ENCODE measurements at regions not wholly inside any gene's neighbourhood (a gene's known extent, or its start where the extent isn't known, plus 50 kb on each side); places are given as distances from the start of the nearest gene placed in this dataset.

DNA sequence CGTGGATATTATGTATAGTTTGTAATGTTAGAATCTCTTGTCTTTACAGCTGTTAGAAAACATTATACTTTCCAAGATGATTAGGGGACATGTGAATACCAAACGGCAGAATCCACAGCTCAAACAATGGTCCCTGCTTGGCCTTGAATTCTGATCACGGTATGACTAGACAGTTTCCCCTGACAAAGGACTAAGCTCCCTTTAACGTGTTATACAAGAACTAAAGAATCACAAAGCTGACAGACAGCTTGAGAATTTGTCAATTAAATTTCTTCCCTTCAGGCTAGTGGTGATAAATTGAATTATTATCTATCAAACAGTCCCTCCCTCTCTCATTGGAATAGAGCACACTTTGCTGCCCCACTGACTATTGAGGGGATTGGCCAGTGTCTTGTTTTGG is 359.2 kb upstream of the ID2 start:
- no peaks in the 10 kb centered on the region for H3K36me3 Mint-ChIP-seq
- no peak overlapping the region for H3K4me3 Mint-ChIP-seq
- H3K27me3 Mint-ChIP-seq = peaks cover 3% of the 10 kb centered on the region
- H3K9me3 Mint-ChIP-seq = no peaks in the 10 kb centered on the region
- no peak for TF ChIP-seq CTCF (conservative IDR thresholded peaks at IDR 0.05)
- peaks cover 12% of the 10 kb centered on the region for H3K4me1 Mint-ChIP-seq (ENCODE audit: unreplicated experiment)
- DNase-seq (ENCODE audit: extremely low spot score, unreplicated experiment) = no peak
- no peak overlapping the region for H3K27ac Mint-ChIP-seq

DNA sequence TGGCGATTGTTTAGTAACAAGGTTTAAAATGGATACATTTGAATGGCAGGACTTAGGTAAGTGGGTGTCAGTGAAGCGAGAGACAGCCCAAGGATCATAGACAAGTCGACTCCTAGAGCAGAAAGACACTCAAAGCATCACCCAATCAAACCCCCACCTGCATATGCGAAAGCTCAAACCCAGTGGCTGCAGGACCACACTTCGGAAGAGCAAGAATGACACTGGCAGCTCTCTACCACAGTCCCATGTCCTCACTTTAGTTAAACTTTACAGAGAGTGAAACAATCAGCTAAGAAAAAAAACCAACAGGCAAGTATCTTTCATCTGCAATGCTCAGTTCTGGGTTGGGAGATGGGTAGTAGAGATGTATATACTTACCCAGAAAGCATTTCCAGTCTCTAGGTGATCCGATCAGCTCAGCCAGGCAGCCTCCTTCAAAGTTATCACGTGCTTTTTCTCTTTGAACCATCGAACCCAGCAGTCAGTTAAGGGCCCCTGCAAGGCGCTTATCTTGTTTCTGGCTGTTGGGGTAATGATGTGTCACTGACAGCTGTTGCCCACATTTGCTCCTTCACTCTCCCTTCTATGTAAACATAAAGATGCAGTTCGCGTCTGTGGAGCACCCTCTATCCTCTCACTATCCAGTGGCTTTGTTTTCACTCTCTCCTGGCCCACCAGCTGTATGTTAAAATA is 357.5 kb upstream of the ID2 start:
- H3K27ac Mint-ChIP-seq = no peak overlapping the region
- TF ChIP-seq CTCF (conservative IDR thresholded peaks at IDR 0.05) = no peak
- no peaks in the 10 kb centered on the region for H3K36me3 Mint-ChIP-seq
- peaks cover 3% of the 10 kb centered on the region for H3K27me3 Mint-ChIP-seq
- H3K9me3 Mint-ChIP-seq = no peaks in the 10 kb centered on the region
- peak overlapping the region; percentile 37 for H3K4me3 Mint-ChIP-seq
- no peak for DNase-seq (ENCODE audit: extremely low spot score, unreplicated experiment)
- peaks cover 12% of the 10 kb centered on the region for H3K4me1 Mint-ChIP-seq (ENCODE audit: unreplicated experiment)

DNA sequence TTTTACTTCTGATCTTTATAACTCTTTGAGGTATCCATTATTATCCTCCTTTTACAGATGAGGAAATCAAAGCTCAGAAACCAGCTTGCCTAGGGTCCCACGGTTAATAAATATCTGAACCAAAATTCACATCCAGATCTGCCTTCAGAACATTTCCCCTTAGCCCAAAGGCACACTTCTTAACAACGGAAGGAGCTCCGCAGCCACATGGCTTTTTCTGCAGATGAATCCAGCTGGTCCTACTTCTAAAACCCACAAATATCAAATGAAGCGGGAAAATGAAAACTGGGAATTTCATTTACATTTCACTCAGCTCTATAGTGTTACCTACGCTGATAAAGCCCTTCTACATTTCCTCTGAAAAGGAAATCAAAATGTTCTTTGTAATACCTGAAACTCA is 357.0 kb upstream of the ID2 start:
- no peak for DNase-seq (ENCODE audit: extremely low spot score, unreplicated experiment)
- Mint-ChIP-seq H3K9me3 (no peaks in the 10 kb centered on the region), H3K27me3 (peaks cover 3% of the 10 kb centered on the region), H3K36me3 (no peaks in the 10 kb centered on the region), H3K4me3 (no peak overlapping the region), H3K27ac (no peak overlapping the region), H3K4me1 (ENCODE audit: unreplicated experiment) (peaks cover 16% of the 10 kb centered on the region)
- no peak for TF ChIP-seq CTCF (conservative IDR thresholded peaks at IDR 0.05)

GRCh38 chr2:8327371-8328100 is 354.3 kb upstream of the ID2 start:
- H3K4me1 Mint-ChIP-seq (ENCODE audit: unreplicated experiment) = peaks cover 21% of the 10 kb centered on the region
- H3K4me3 Mint-ChIP-seq = no peak overlapping the region
- no peak for DNase-seq (ENCODE audit: extremely low spot score, unreplicated experiment)
- no peaks in the 10 kb centered on the region for H3K36me3 Mint-ChIP-seq
- TF ChIP-seq CTCF (conservative IDR thresholded peaks at IDR 0.05) = no peak
- no peaks in the 10 kb centered on the region for H3K9me3 Mint-ChIP-seq
- peaks cover 3% of the 10 kb centered on the region for H3K27me3 Mint-ChIP-seq
- H3K27ac Mint-ChIP-seq = no peak overlapping the region

GRCh38 chr2:8328217-8328616 is 353.6 kb upstream of the ID2 start:
- no peak overlapping the region for H3K4me3 Mint-ChIP-seq
- TF ChIP-seq CTCF (conservative IDR thresholded peaks at IDR 0.05) = no peak
- peaks cover 3% of the 10 kb centered on the region for H3K27me3 Mint-ChIP-seq
- H3K36me3 Mint-ChIP-seq = no peaks in the 10 kb centered on the region
- no peak for DNase-seq (ENCODE audit: extremely low spot score, unreplicated experiment)
- H3K4me1 Mint-ChIP-seq (ENCODE audit: unreplicated experiment) = peaks cover 21% of the 10 kb centered on the region
- no peak overlapping the region for H3K27ac Mint-ChIP-seq
- no peaks in the 10 kb centered on the region for H3K9me3 Mint-ChIP-seq

Measured in type B pancreatic cell (in vitro differentiated cells).